ENCODE measurements at regions not wholly inside any gene's neighbourhood (a gene's known extent, or its start where the extent isn't known, plus 50 kb on each side); places are given as distances from the start of the nearest gene placed in this dataset.

DNA sequence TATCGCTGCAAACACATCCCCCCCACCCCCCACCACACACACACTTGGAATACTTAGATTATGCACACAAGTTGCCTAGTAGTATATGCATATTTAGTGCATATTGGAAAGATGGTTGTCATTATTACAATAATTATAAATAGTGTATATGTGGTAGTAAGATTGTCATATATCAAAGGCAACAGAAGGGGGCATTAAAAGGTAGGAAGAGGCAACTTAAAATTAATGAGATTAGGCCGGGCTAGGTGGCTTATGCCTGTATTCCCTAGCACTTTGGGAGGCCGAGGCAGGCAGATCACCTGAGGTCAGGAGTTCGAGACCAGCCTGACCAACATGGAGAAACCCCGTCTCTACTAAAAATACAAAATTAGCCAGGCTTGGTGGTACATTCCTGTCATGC is 52.1 kb downstream of the GSC start:
- DNase-seq (ENCODE audit: low spot score) (no peak), FAIRE-seq (no peak), ATAC-seq (no peak)
- in situ Hi-C loops (cut with HindIII; ENCODE audit: extremely low pct_ligation_motif_present, low pct_unique_long_range_greater_than_20kb) (no loop called here), intact Hi-C loops (cut with micrococcal nuclease; ENCODE audit: unreplicated experiment) (no loop called here)
- WGBS (ENCODE audit: low lambda C conversion rate), result 2% methylated on average over 3 of the region's 5 CpGs
- BruUV-seq (replicated peaks), result no TSS peak
- ChIA-PET POLR2A (no interaction called here), CTCF (ENCODE audit: low intra/inter-chr PET ratio, low total read pairs) (no interaction called here)
- Histone ChIP-seq H3K4me3 (replicated peaks in 1 of 3; ENCODE audit: insufficient read depth in 1 of 3, low read depth in 2 of 3, low read length in 3 of 3) (no peak overlapping the region), H3K4me1 (ENCODE audit: insufficient read depth, low read length) (no peaks in the 10 kb centered on the region), H3K27me3 (ENCODE audit: control insufficient read depth in 1 of 2, insufficient read depth in 2 of 2, low read length in 2 of 2) (peaks cover 0 to 10% of the 10 kb centered on the region in 2 experiments; a peak in 1 of 5 replicates), H3K4me2 (ENCODE audit: low read depth, low read length) (no peak overlapping the region), H4K20me1 (ENCODE audit: insufficient read depth, low read length) (no peaks in the 10 kb centered on the region), H3K9ac (ENCODE audit: insufficient read depth, low read depth, low read length) (no peak overlapping the region), H3K79me2 (ENCODE audit: insufficient read depth, low read length) (no peaks in the 10 kb centered on the region), H3K36me3 (replicated peaks in 1 of 2; ENCODE audit: control insufficient read depth in 1 of 2, insufficient read depth in 2 of 2, low read length in 2 of 2) (no peaks in the 10 kb centered on the region), H3K27ac (ENCODE audit: extremely low read length, insufficient read depth, low read length) (no peak overlapping the region), H2AFZ (ENCODE audit: low read length) (no peak overlapping the region), H3K9me3 (ENCODE audit: low read length) (no peaks in the 10 kb centered on the region)
- TF ChIP-seq ZNF747 (CRISPR knock-in tag; IDR thresholded peaks at IDR 0.05; ENCODE audit: borderline replicate concordance) (no peak), ZNF83 (CRISPR knock-in tag; IDR thresholded peaks at IDR 0.05; ENCODE audit: borderline replicate concordance) (no peak), ZNF746 (CRISPR knock-in tag; IDR thresholded peaks at IDR 0.05) (no peak), ZNF777 (CRISPR knock-in tag; IDR thresholded peaks at IDR 0.05) (no peak), SP140L (CRISPR knock-in tag; IDR thresholded peaks at IDR 0.05; ENCODE audit: borderline replicate concordance) (no peak), PCBP2 (optimal IDR thresholded peaks at IDR 0.05; ENCODE audit: low read depth, low read length, poor library complexity, severe bottlenecking) (no peak), ZNF205 (CRISPR knock-in tag; IDR thresholded peaks at IDR 0.05) (no peak), SIN3B (IDR thresholded peaks at IDR 0.05; ENCODE audit: low read length) (no peak), ZNF552 (CRISPR knock-in tag; IDR thresholded peaks at IDR 0.05; ENCODE audit: borderline replicate concordance) (no peak), ZNF20 (CRISPR knock-in tag; IDR thresholded peaks at IDR 0.05) (no peak), ZNF136 (CRISPR knock-in tag; IDR thresholded peaks at IDR 0.05; ENCODE audit: low read depth) (no peak), ZC3H4 (CRISPR knock-in tag; IDR thresholded peaks at IDR 0.05; ENCODE audit: borderline replicate concordance) (no peak), MAFK (conservative IDR thresholded peaks at IDR 0.05 in 1 of 2, IDR thresholded peaks at IDR 0.05 in 1 of 2; ENCODE audit: low read length in 2 of 2) (no peak)
- TF ChIP-seq, protein P1, sequence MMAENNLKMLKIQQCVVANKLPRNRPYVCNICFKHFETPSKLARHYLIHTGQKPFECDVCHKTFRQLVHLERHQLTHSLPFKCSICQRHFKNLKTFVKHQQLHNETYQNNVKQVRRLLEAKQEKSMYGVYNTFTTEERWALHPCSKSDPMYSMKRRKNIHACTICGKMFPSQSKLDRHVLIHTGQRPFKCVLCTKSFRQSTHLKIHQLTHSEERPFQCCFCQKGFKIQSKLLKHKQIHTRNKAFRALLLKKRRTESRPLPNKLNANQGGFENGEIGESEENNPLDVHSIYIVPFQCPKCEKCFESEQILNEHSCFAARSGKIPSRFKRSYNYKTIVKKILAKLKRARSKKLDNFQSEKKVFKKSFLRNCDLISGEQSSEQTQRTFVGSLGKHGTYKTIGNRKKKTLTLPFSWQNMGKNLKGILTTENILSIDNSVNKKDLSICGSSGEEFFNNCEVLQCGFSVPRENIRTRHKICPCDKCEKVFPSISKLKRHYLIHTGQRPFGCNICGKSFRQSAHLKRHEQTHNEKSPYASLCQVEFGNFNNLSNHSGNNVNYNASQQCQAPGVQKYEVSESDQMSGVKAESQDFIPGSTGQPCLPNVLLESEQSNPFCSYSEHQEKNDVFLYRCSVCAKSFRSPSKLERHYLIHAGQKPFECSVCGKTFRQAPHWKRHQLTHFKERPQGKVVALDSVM (CRISPR knock-in tag; IDR thresholded peaks at IDR 0.05), result no peak
- TF ChIP-seq, protein P2, sequence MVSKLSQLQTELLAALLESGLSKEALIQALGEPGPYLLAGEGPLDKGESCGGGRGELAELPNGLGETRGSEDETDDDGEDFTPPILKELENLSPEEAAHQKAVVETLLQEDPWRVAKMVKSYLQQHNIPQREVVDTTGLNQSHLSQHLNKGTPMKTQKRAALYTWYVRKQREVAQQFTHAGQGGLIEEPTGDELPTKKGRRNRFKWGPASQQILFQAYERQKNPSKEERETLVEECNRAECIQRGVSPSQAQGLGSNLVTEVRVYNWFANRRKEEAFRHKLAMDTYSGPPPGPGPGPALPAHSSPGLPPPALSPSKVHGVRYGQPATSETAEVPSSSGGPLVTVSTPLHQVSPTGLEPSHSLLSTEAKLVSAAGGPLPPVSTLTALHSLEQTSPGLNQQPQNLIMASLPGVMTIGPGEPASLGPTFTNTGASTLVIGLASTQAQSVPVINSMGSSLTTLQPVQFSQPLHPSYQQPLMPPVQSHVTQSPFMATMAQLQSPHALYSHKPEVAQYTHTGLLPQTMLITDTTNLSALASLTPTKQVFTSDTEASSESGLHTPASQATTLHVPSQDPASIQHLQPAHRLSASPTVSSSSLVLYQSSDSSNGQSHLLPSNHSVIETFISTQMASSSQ (IDR thresholded peaks at IDR 0.05; ENCODE audit: low read depth), result no peak
- TF ChIP-seq, protein P2 (CRISPR knock-in tag; IDR thresholded peaks at IDR 0.05; ENCODE audit: borderline replicate concordance), result no peak
- TF ChIP-seq, protein P3, sequence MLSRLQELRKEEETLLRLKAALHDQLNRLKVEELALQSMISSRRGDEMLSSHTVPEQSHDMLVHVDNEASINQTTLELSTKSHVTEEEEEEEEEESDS (CRISPR knock-in tag; IDR thresholded peaks at IDR 0.05; ENCODE audit: borderline replicate concordance), result no peak
- TF ChIP-seq, protein P4, sequence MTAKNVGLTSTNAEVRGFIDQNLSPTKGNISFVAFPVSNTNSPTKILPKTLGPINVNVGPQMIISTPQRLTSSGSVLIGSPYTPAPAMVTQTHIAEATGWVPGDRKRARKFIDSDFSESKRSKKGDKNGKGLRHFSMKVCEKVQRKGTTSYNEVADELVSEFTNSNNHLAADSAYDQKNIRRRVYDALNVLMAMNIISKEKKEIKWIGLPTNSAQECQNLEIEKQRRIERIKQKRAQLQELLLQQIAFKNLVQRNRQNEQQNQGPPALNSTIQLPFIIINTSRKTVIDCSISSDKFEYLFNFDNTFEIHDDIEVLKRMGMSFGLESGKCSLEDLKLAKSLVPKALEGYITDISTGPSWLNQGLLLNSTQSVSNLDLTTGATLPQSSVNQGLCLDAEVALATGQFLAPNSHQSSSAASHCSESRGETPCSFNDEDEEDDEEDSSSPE (CRISPR knock-in tag; IDR thresholded peaks at IDR 0.05), result no peak
- TF ChIP-seq, protein P5, sequence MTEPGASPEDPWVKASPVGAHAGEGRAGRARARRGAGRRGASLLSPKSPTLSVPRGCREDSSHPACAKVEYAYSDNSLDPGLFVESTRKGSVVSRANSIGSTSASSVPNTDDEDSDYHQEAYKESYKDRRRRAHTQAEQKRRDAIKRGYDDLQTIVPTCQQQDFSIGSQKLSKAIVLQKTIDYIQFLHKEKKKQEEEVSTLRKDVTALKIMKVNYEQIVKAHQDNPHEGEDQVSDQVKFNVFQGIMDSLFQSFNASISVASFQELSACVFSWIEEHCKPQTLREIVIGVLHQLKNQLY (CRISPR knock-in tag; IDR thresholded peaks at IDR 0.05), result no peak

Data from HepG2 (cell line).